ENCODE measurements at regions not wholly inside any gene's neighbourhood (a gene's known extent, or its start where the extent isn't known, plus 50 kb on each side); places are given as distances from the start of the nearest gene placed in this dataset.

DNA sequence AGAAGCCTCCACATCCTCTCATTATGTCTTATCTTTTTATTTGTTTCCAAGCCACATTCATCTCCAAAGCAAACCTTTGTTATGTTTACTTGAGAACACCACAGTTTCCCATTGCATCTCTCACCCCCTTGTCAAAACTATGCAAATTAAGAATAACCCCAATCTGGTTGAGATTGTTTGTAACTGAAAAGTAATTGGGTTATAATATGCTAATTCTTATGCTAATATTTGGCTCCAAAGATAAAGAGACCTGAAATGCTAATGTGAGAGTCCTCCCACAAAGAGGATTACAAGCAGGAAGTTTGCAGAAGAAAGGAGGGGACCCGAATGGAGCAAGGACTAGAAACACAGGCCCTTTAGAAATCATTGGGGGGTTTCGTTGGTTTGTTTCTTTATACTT lies 92.9 kb upstream of the UBL3 start:
- Histone ChIP-seq H3K36me3 (no peaks in the 10 kb centered on the region), H3K9me3 (no peaks in the 10 kb centered on the region), H3K4me3 (no peak overlapping the region), H3K27me3 (no peaks in the 10 kb centered on the region), H3K27ac (no peak overlapping the region), H3K4me1 (no peaks in the 10 kb centered on the region)
- WGBS, 2 donors = 43 to 74% methylated on average over 2 of the region's 2 CpGs
- no peak for DNase-seq (ENCODE audit: low spot score in 2 of 2)
- no peak for TF ChIP-seq POLR2A (IDR thresholded peaks at IDR 0.05)

DNA sequence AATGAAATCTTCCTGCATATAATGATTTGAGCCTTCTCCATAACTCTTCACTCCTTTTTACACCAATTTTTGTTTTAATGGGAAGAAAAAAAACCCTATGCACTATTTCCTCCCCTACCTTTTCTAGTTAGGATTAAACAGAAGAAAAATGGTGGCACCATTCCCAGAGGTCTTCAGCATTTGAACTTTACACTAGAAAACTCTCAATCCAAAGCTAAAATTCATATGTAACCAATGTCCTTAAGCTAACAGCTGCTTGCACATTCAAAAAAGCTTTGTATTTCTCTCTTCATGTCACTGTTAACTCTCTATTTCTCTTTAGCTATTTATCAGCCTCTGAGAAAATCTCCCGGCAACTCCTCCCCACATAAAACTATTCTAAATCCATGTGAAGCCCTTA lies 90.3 kb upstream of the UBL3 start:
- WGBS, 2 donors = 65 to 90% methylated on average over 1 of the region's 1 CpG
- H3K4me3 ChIP-seq = no peak overlapping the region
- H3K27me3 ChIP-seq = no peaks in the 10 kb centered on the region
- H3K36me3 ChIP-seq = no peaks in the 10 kb centered on the region
- peaks cover 0 to 7% (median 0%) of the 10 kb centered on the region in 4 donors for H3K4me1 ChIP-seq
- DNase-seq (ENCODE audit: low spot score in 2 of 2) = no peak
- no peak for TF ChIP-seq POLR2A (IDR thresholded peaks at IDR 0.05)
- TF ChIP-seq EP300 (IDR thresholded peaks at IDR 0.05) = no peak
- TF ChIP-seq, protein P1, sequence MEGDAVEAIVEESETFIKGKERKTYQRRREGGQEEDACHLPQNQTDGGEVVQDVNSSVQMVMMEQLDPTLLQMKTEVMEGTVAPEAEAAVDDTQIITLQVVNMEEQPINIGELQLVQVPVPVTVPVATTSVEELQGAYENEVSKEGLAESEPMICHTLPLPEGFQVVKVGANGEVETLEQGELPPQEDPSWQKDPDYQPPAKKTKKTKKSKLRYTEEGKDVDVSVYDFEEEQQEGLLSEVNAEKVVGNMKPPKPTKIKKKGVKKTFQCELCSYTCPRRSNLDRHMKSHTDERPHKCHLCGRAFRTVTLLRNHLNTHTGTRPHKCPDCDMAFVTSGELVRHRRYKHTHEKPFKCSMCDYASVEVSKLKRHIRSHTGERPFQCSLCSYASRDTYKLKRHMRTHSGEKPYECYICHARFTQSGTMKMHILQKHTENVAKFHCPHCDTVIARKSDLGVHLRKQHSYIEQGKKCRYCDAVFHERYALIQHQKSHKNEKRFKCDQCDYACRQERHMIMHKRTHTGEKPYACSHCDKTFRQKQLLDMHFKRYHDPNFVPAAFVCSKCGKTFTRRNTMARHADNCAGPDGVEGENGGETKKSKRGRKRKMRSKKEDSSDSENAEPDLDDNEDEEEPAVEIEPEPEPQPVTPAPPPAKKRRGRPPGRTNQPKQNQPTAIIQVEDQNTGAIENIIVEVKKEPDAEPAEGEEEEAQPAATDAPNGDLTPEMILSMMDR (IDR thresholded peaks at IDR 0.05) = no peak
- no peak overlapping the region for H3K27ac ChIP-seq
- H3K9me3 ChIP-seq = no peaks in the 10 kb centered on the region

DNA sequence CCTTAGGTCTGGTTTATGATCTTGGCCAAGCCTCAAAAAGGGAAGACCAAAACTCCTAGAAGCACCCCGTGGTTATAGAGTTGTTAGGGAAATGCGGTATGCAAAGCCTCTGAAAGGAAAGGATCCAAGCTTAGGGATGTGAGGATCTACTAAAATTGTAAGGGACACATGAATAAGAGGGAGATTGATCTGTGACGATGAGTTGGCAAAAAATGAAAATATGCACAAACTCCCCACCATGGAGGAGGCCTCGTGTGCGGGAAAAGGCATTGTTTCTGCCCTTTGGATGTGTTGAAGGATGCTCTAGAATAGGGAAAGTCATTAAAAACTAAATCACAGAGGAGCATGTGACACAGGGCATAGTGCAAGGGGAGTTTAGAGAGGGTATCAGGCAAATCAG lies 88.7 kb upstream of the UBL3 start:
- Histone ChIP-seq H3K4me3 (no peak overlapping the region), H3K27ac (no peak overlapping the region), H3K36me3 (no peaks in the 10 kb centered on the region), H3K4me1 (peaks cover 0 to 7% (median 0%) of the 10 kb centered on the region in 4 donors), H3K27me3 (no peaks in the 10 kb centered on the region), H3K9me3 (no peaks in the 10 kb centered on the region)
- 63 to 85% methylated on average over 5 of the region's 5 CpGs for WGBS, 2 donors
- DNase-seq (ENCODE audit: low spot score in 2 of 2) = no peak
- TF ChIP-seq POLR2A (IDR thresholded peaks at IDR 0.05) (no peak), EP300 (IDR thresholded peaks at IDR 0.05) (no peak)

DNA sequence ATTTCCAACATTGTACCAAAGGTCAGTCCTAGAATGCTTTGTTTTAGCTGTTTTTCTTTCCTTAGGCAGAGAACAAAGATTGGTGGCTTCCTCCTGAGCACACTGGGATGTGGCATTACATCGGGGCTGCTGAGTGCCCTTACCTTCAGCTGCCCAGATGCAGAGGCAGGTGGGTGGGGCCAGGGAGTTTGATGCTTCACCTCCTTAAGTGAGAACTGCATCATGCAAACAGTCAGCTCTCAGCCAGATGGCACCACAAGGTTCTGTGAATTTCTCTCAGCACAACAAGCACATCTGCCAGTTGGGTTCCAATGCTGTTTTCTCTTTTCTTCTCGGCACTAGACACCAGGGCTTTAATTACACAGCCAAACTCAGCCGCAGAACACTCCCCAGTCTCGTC lies 87.4 kb upstream of the UBL3 start:
- WGBS, 2 donors = 77 to 85% methylated on average over 4 of the region's 4 CpGs
- peaks cover 0 to under 1% (median 0%) of the 10 kb centered on the region in 4 donors for H3K9me3 ChIP-seq
- TF ChIP-seq POLR2A (IDR thresholded peaks at IDR 0.05) (no peak), EP300 (IDR thresholded peaks at IDR 0.05) (no peak)
- TF ChIP-seq, protein P1 (IDR thresholded peaks at IDR 0.05) = no peak
- H3K4me1 ChIP-seq = peaks cover 0 to 7% (median 0%) of the 10 kb centered on the region in 4 donors
- no peak overlapping the region for H3K4me3 ChIP-seq
- DNase-seq (ENCODE audit: low spot score in 2 of 2) = no peak
- H3K36me3 ChIP-seq = no peaks in the 10 kb centered on the region
- H3K27me3 ChIP-seq = no peaks in the 10 kb centered on the region
- no peak overlapping the region for H3K27ac ChIP-seq

DNA sequence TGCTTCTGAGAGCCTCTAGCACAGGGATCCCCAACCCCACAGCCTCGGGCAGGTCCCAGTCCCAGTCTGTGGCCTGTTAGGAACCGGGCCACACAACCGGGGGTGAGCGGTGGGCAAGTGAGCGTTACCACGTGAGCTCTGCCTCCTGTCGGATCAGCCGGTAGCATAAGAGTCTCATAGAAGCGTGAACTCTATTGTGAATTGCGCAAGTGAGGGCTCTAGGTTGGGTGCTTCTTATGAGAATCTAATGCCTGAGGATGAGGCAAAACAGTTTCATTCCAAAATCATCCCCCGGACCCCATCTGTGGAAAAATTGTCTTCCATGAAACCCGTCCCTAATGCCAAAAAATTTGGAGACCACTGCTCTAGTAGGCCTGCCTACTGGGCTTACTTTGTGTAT lies 87.0 kb upstream of the UBL3 start:
- Histone ChIP-seq H3K27me3 (no peaks in the 10 kb centered on the region), H3K9me3 (peaks cover 0 to 5% (median 0%) of the 10 kb centered on the region in 4 donors), H3K4me3 (no peak overlapping the region), H3K36me3 (no peaks in the 10 kb centered on the region), H3K27ac (no peak overlapping the region), H3K4me1 (peaks cover 0 to 7% (median 0%) of the 10 kb centered on the region in 4 donors)
- 87 to 91% methylated on average over 12 of the region's 12 CpGs for WGBS, 2 donors
- no peak for DNase-seq (ENCODE audit: low spot score in 2 of 2)
- TF ChIP-seq EP300 (IDR thresholded peaks at IDR 0.05) (no peak), POLR2A (IDR thresholded peaks at IDR 0.05) (no peak)
- TF ChIP-seq, protein P1 (IDR thresholded peaks at IDR 0.05) = no peak

DNA sequence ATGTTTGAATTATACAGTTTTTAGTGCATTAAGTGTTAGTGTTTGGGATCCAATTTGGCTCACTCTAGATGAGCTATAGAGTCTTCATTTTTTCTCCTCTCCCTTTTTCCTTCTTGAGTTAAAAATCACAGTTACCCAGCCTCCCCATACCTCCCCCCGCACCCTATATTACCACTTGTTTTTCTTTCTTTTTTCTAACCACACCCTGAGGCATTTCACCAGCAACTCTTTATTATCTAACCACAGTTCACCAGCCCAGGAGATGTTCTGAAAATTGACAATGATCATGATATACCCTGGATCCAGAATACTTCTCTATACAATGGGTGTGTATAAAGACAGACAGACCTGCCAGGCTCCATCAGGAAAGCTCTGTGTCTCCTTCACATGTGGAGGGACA lies 86.5 kb upstream of the UBL3 start:
- peaks cover 0 to 7% (median 0%) of the 10 kb centered on the region in 4 donors for H3K4me1 ChIP-seq
- 77 to 84% methylated on average over 1 of the region's 1 CpG for WGBS, 2 donors
- no peak overlapping the region for H3K27ac ChIP-seq
- TF ChIP-seq, protein P1 (IDR thresholded peaks at IDR 0.05) = no peak
- TF ChIP-seq POLR2A (IDR thresholded peaks at IDR 0.05) (no peak), EP300 (IDR thresholded peaks at IDR 0.05) (no peak)
- DNase-seq (ENCODE audit: low spot score in 2 of 2) = no peak
- H3K4me3 ChIP-seq = no peak overlapping the region
- no peaks in the 10 kb centered on the region for H3K36me3 ChIP-seq
- H3K27me3 ChIP-seq = no peaks in the 10 kb centered on the region
- H3K9me3 ChIP-seq = peaks cover 0 to 7% (median 0%) of the 10 kb centered on the region in 4 donors

Measured in tibial nerve (tissue), 4 donors.